ENCODE measurements at regions not wholly inside any gene's neighbourhood (a gene's known extent, or its start where the extent isn't known, plus 50 kb on each side); places are given as distances from the start of the nearest gene placed in this dataset.

DNA sequence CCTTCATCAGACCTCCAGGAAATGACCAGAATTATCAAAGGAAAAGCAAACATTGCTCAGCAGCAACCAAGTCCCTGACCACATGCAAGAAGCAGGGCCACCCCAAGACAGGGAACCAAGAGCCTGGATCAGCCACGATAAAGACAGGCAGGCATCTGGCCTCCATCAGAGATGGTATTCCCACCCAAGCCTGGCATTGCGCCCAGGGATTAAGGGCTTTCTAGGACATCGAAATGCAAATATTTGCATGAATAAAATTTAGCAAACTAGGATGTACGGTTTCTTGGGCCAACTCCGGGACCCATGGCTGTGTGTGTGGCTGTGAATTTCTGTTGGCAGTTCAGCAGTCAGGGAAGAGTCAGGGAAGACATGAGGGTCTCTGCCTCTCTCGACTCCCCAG, 241.4 kb upstream of the DYNLRB2 start:
- TF ChIP-seq, protein P1, sequence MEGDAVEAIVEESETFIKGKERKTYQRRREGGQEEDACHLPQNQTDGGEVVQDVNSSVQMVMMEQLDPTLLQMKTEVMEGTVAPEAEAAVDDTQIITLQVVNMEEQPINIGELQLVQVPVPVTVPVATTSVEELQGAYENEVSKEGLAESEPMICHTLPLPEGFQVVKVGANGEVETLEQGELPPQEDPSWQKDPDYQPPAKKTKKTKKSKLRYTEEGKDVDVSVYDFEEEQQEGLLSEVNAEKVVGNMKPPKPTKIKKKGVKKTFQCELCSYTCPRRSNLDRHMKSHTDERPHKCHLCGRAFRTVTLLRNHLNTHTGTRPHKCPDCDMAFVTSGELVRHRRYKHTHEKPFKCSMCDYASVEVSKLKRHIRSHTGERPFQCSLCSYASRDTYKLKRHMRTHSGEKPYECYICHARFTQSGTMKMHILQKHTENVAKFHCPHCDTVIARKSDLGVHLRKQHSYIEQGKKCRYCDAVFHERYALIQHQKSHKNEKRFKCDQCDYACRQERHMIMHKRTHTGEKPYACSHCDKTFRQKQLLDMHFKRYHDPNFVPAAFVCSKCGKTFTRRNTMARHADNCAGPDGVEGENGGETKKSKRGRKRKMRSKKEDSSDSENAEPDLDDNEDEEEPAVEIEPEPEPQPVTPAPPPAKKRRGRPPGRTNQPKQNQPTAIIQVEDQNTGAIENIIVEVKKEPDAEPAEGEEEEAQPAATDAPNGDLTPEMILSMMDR (IDR thresholded peaks at IDR 0.05), result no peak
- no peak for TF ChIP-seq POLR2A (IDR thresholded peaks at IDR 0.05)

DNA sequence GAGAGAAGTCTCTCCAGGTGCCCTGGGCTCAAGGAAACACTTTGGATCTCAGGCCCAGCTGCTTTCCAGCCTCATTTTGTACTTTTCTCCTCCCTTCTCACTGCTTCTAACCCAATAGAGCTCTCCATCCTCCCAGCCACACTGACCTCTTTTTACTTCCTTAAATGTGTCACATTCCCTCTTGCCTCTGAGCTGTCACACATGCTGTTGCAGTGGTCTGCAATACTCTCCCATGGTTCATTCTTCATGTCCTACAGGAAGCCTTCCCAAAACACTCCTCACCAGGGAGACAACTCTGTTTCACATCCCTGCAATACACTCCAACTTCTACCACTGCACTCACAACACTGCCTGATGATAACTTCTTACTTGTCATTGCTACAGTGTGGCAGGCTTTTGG, 242.1 kb upstream of the DYNLRB2 start:
- Histone ChIP-seq H3K27ac (no peak overlapping the region), H3K27me3 (peaks cover 0 to 5% (median 0%) of the 10 kb centered on the region in 9 donors), H3K9me3 (peaks cover 0 to 6% (median 0%) of the 10 kb centered on the region in 12 donors), H3K4me1 (no peaks in the 10 kb centered on the region), H3K4me3 (no peak overlapping the region), H3K36me3 (no peaks in the 10 kb centered on the region)
- TF ChIP-seq, protein P1 (IDR thresholded peaks at IDR 0.05), result no peak
- no peak for TF ChIP-seq POLR2A (IDR thresholded peaks at IDR 0.05)
- ATAC-seq (no peak), DNase-seq (no peak)
- intact Hi-C loops (cut with DNase I), result no loop called here

More for the DNA sequence above, 241.4 kb upstream of the DYNLRB2 start:
- Histone ChIP-seq H3K4me1 (no peaks in the 10 kb centered on the region), H3K27ac (no peak overlapping the region), H3K4me3 (no peak overlapping the region), H3K9me3 (peaks cover 0 to under 1% (median 0%) of the 10 kb centered on the region in 12 donors), H3K27me3 (peaks cover 0 to 7% (median 0%) of the 10 kb centered on the region in 9 donors), H3K36me3 (no peaks in the 10 kb centered on the region)
- DNase-seq (no peak), ATAC-seq (no peak)
- 59 to 85% (median 68%) methylated on average over 6 of the region's 6 CpGs for WGBS, 4 donors
- intact Hi-C loops (cut with DNase I), result no loop called here

DNA sequence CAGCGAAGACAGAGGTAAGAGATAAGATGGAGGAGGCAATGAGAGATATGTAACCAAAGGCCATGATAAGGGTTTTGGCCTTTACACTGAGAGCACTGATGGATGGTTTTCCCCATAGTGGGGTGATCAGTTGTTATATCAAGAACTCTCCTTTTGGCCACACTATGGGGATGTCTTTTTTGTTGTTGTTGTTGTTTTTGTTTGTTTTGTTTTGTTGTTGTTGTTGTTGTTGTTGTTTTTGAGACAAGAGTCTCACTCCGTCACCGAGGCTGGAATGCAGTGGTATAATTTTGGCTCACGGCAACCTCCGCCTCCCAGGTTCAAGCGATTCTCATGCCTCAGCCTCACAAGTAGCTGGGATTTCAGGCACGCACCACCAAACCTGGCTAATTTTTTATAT, 244.8 kb upstream of the DYNLRB2 start:
- WGBS, 4 donors, result 88 to 93% (median 93%) methylated on average over 7 of the region's 7 CpGs
- TF ChIP-seq, protein P1 (IDR thresholded peaks at IDR 0.05), result no peak
- TF ChIP-seq POLR2A (IDR thresholded peaks at IDR 0.05), result no peak
- Histone ChIP-seq H3K27me3 (peaks cover 0 to 3% (median 0%) of the 10 kb centered on the region in 9 donors), H3K9me3 (peaks cover 0 to 6% (median 0%) of the 10 kb centered on the region in 12 donors), H3K36me3 (no peaks in the 10 kb centered on the region), H3K27ac (no peak overlapping the region), H3K4me1 (no peaks in the 10 kb centered on the region), H3K4me3 (no peak overlapping the region)
- ATAC-seq (no peak), DNase-seq (no peak)
- intact Hi-C loops (cut with DNase I), result no loop called here

DNA sequence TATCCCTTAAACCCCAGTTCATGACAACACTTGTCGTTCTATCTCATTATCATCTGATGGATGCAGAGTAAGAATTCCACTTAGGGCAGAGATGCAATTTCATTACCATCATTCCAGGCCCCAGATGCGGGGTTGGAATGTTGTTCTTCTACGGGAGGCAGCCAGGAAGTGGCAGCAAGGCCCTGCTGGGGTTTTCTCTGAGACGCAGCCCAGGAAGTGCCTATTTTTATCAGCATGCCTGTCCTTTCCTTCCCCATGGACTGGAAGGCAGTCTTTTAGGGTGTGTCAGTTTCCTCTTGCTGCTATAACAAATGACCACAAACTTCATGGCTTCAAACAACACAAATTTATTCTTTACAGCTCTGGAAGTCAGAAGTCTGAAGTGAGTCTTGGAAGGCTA, 246.6 kb upstream of the DYNLRB2 start:
- ATAC-seq, result no peak
- Histone ChIP-seq H3K4me3 (no peak overlapping the region), H3K9me3 (peaks cover 0 to 6% (median 0%) of the 10 kb centered on the region in 12 donors), H3K36me3 (no peaks in the 10 kb centered on the region), H3K4me1 (peaks cover 0 to 4% (median 0%) of the 10 kb centered on the region in 12 donors), H3K27me3 (peaks cover 0 to 3% (median 0%) of the 10 kb centered on the region in 9 donors), H3K27ac (no peak overlapping the region)
- TF ChIP-seq POLR2A (IDR thresholded peaks at IDR 0.05), result no peak
- TF ChIP-seq, protein P1 (IDR thresholded peaks at IDR 0.05), result no peak
- no peak for DNase-seq
- WGBS, 4 donors, result 59 to 74% (median 67%) methylated on average over 4 of the region's 4 CpGs
- intact Hi-C loops (cut with DNase I), result loop anchor here in 1 of 10 donors (5.0 kb wide), 1 partner anchor 792 kb away; no protein-coding TSS in a partner anchor
